CD4-positive, alpha-beta memory T cell (primary cell): ENCODE measurements at regions not wholly inside any gene's neighbourhood (a gene's known extent, or its start where the extent isn't known, plus 50 kb on each side); places are given as distances from the start of the nearest gene placed in this dataset.

Experiments used
- CTCF ChIA-PET: fragments of 350-600 bp; sonication (Branson Sonifier 250); formaldehyde crosslinking; loops from one replicate; lab custom pipeline; 2021; ENCODE audit warnings: inconsistent platforms; ENCODE audit not compliant: partially characterized antibody; lab: Charles Lee
- POLR2A ChIA-PET: fragments of 350-600 bp; sonication (Branson Sonifier 250); formaldehyde crosslinking; loops from one replicate; lab custom pipeline; 2021; ENCODE audit not compliant: partially characterized antibody; lab: Charles Lee
- DNase-seq, 5 donors: peaks; one replicate each; pipeline versions ENCODE4 v3.0.0 to v3.0.0-alpha.2; 2020 to 2022; ENCODE audit warnings: mixed read lengths in 1 of 5
- H3K27ac ChIP-seq: one replicate; pipeline ENCODE4 v1.7.0; 2013; ENCODE audit warnings: low read depth, low read length
- H3K27me3 ChIP-seq: 2 replicates; pipeline ENCODE4 v1.7.0; 2013; ENCODE audit warnings: mild to moderate bottlenecking, low read length, moderate library complexity; ENCODE audit not compliant: insufficient read depth
- H3K36me3 ChIP-seq: 2 replicates; pipeline ENCODE4 v1.7.0; 2013; ENCODE audit warnings: mild to moderate bottlenecking, low read length, moderate library complexity; ENCODE audit not compliant: insufficient read depth
- H3K4me1 ChIP-seq: 2 replicates; pipeline ENCODE4 v1.7.0; 2013; ENCODE audit warnings: mild to moderate bottlenecking, low read length, moderate library complexity; ENCODE audit not compliant: insufficient read depth
- H3K4me3 ChIP-seq, 2 donors: one replicate each; pipeline ENCODE4 v1.7.0; 2013; ENCODE audit warnings: low read length in 2 of 2, mild to moderate bottlenecking in 1 of 2
- H3K9me3 ChIP-seq, 2 donors: one replicate each; pipeline ENCODE4 v1.7.0; 2013; ENCODE audit warnings: low read length in 2 of 2, control low read depth in 1 of 2; ENCODE audit not compliant: control insufficient read depth in 1 of 2
- H3K27ac Mint-ChIP-seq, 7 donors: one replicate each; pipeline ENCODE4 v1.8.0; 2020 to 2021; ENCODE audit warnings: mixed read lengths in 7 of 7, mild to moderate bottlenecking in 6 of 7, inconsistent platforms in 3 of 7, moderate library complexity in 3 of 7
- H3K27me3 Mint-ChIP-seq, 2 donors: one replicate each; pipeline ENCODE4 v1.8.0; 2020 to 2021; ENCODE audit warnings: mixed read lengths in 2 of 2
- H3K36me3 Mint-ChIP-seq, 2 donors: one replicate each; pipeline ENCODE4 v1.8.0; 2020 to 2021; ENCODE audit warnings: mixed read lengths in 2 of 2, inconsistent platforms in 1 of 2, mild to moderate bottlenecking in 1 of 2
- H3K4me1 Mint-ChIP-seq, 4 donors: one replicate each; pipeline ENCODE4 v1.8.0; 2020 to 2021; ENCODE audit warnings: mixed read lengths in 4 of 4, mild to moderate bottlenecking in 1 of 4
- H3K4me3 Mint-ChIP-seq, 8 donors: one replicate each; pipeline ENCODE4 v1.8.0; 2020 to 2021; ENCODE audit warnings: mixed read lengths in 8 of 8, mild to moderate bottlenecking in 7 of 8, moderate library complexity in 6 of 8, inconsistent platforms in 3 of 8
- H3K9me3 Mint-ChIP-seq, 8 donors: one replicate each; pipeline ENCODE4 v1.8.0; 2020 to 2021; ENCODE audit warnings: mixed read lengths in 8 of 8, mild to moderate bottlenecking in 5 of 8, inconsistent platforms in 3 of 8, moderate library complexity in 1 of 8
- intact Hi-C: fragments of 100-400 bp; cut with micrococcal nuclease; formaldehyde crosslinking; loops from one replicate; pipeline ENCODE4 v1.15.1; 2023

DNA sequence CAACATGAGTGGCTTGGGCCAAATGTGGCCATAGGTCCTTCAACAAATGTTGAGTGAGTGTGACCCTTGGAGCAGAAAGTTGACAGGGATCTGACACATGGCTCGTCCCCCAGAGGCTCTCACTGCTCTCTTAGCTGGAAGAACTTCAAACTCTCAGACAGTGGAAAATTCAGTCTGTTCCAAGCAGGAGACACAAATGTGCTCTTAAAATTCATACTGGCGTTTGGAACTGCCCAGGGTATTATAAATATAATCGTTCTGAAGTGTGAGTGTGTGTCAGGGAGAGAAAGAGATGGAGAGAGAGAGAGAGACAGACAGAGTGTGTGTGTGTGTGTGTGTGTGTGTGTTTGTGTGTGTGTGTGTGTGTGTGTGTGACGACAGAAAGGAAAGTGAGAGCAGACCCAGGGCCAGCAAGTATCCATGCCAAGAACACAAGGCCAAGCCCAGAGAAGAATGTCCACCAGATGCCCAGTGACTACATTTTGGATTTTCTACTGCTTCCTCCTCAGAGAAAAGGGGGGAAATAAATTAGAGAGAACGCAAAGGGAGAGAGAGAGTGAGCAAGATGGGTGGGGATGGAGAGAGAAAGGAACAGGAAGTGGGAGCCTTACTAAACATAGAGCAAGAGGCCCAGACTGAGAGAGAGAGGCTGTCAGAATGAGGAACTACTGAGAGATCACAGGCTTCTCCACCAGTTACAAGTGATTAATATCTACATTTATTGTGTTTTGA lies 193.6 kb upstream of the NUDT4 start:
- Mint-ChIP-seq H3K4me1 (peaks cover 3 to 10% (median 9%) of the 10 kb centered on the region in 4 donors), H3K4me3 (peak overlapping the region in 2 of 8 donors; percentile 47 to 57), H3K36me3 (no peaks in the 10 kb centered on the region), H3K27me3 (peaks cover 2 to 4% of the 10 kb centered on the region in 2 donors), H3K9me3 (peaks cover 0 to 4% (median 0%) of the 10 kb centered on the region in 8 donors), H3K27ac (peak overlapping the region in 3 of 7 donors; percentile 26 to 84 (median 36))
- DNase-seq, result no peak
- no peak overlapping the region for H3K27ac ChIP-seq
- intact Hi-C loops, result no loop called here
- H3K4me3 ChIP-seq, result no peak overlapping the region
- ChIA-PET CTCF (no interaction called here), POLR2A (no interaction called here)
- peaks cover 9% of the 10 kb centered on the region for H3K4me1 ChIP-seq
- H3K36me3 ChIP-seq, result no peaks in the 10 kb centered on the region
- H3K9me3 ChIP-seq, result no peaks in the 10 kb centered on the region
- H3K27me3 ChIP-seq, result no peaks in the 10 kb centered on the region

DNA sequence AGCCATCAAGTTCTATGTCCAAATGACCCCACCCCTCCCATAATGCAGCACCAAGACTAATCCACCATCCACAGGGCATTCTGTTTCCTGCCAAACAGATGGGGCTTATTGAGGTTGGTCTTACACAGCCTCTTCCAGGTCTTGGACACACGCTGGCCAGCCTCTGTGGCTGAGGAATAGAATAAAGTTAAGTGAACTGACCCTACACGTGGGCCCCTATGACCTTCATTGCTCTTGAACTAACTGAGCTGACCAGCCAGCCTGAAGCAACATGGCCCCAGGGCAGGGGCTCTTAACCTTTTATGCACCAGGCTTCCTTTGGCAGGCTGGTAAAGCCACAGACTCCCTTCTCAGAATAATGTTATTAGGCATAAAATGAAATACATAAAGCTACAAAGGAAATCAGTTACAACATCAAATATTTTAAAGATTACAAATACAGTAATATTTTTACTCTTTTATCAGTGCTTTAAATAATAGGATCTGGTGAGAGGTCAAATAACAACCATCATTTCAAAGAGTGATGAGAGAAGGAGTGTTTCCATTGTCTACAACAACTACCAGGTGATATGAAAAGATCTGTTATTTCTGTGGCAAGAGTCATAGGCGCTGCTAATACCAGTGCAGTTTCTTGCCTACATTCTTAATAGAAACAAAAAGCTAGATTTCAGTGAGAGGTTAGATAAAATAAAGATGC lies 192.9 kb upstream of the NUDT4 start:
- peaks cover 0 to 4% (median 0%) of the 10 kb centered on the region in 8 donors for H3K9me3 Mint-ChIP-seq
- H3K4me1 Mint-ChIP-seq, result peaks cover 3 to 10% (median 9%) of the 10 kb centered on the region in 4 donors
- H3K27ac Mint-ChIP-seq, result no peak overlapping the region
- no peak for DNase-seq
- ChIA-PET POLR2A (no interaction called here), CTCF (interaction anchor here (0.6 kb wide), 1 partner anchor 402 kb away, joined by 3 read pairs; no protein-coding TSS in a partner anchor)
- no peaks in the 10 kb centered on the region for H3K27me3 ChIP-seq
- no peaks in the 10 kb centered on the region for H3K9me3 ChIP-seq
- intact Hi-C loops, result no loop called here
- no peaks in the 10 kb centered on the region for H3K36me3 Mint-ChIP-seq
- H3K27me3 Mint-ChIP-seq, result peaks cover 2 to 4% of the 10 kb centered on the region in 2 donors
- H3K36me3 ChIP-seq, result no peaks in the 10 kb centered on the region
- H3K27ac ChIP-seq, result no peak overlapping the region
- H3K4me1 ChIP-seq, result peaks cover 9% of the 10 kb centered on the region
- H3K4me3 ChIP-seq, result no peak overlapping the region
- H3K4me3 Mint-ChIP-seq, result no peak overlapping the region

DNA sequence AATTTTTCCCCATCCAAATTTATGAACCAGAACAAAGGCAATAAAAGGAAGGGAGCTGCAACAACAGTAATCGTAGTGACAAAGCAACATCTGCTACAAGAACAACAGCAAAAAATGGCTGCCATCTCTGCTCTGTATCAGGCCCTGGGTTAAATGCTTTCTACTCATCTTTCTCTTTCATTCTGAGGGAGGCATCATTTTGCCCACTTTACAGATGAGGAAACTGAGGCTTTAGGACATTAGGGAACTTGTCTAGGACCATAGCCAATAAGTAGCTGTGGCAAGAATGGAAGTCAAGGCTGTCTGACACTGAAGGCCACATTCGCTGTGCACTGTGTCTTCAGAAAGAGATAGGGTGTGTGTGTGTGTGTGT lies 192.4 kb upstream of the NUDT4 start:
- Mint-ChIP-seq H3K27ac (no peak overlapping the region), H3K4me1 (peaks cover 3 to 10% (median 9%) of the 10 kb centered on the region in 4 donors), H3K4me3 (no peak overlapping the region), H3K9me3 (peaks cover 0 to 4% (median 0%) of the 10 kb centered on the region in 8 donors), H3K27me3 (peaks cover 2 to 4% of the 10 kb centered on the region in 2 donors), H3K36me3 (no peaks in the 10 kb centered on the region)
- DNase-seq, result no peak
- H3K9me3 ChIP-seq, result no peaks in the 10 kb centered on the region
- no peaks in the 10 kb centered on the region for H3K27me3 ChIP-seq
- H3K4me1 ChIP-seq, result peaks cover 9% of the 10 kb centered on the region
- intact Hi-C loops, result no loop called here
- no peak overlapping the region for H3K4me3 ChIP-seq
- no peak overlapping the region for H3K27ac ChIP-seq
- ChIA-PET POLR2A (no interaction called here), CTCF (interaction anchor here (0.6 kb wide), 1 partner anchor 402 kb away, joined by 3 read pairs; no protein-coding TSS in a partner anchor)
- no peaks in the 10 kb centered on the region for H3K36me3 ChIP-seq

DNA sequence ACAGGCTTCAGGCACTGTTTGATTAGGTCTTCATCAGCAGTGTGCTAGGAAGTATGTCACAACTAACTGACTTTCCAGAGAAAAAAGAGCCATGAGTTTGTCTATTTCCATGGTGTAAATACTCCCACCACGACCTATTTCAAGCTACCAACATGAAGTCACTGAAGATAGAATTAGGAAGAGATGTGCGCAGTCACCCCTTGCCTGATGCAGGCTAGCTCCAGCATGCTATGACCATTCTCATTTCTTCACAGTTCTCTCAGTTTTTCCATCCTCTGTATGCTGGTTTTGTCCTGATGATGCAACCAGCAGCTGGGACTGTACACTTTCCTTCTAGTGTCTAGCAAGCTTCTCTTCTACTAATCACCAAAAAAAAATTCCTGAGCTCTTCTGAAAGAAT lies 191.6 kb upstream of the NUDT4 start:
- CTCF ChIA-PET, result interaction anchor here (1.1 kb wide), 1 partner anchor 194 kb away, joined by 3 read pairs; no protein-coding TSS in a partner anchor
- Mint-ChIP-seq H3K9me3 (peaks cover 0 to 4% (median 0%) of the 10 kb centered on the region in 8 donors), H3K27ac (no peak overlapping the region), H3K4me1 (peaks cover 3 to 10% (median 9%) of the 10 kb centered on the region in 4 donors), H3K27me3 (peaks cover 2 to 4% of the 10 kb centered on the region in 2 donors), H3K36me3 (no peaks in the 10 kb centered on the region), H3K4me3 (no peak overlapping the region)
- Histone ChIP-seq H3K9me3 (no peaks in the 10 kb centered on the region), H3K4me3 (no peak overlapping the region), H3K4me1 (peaks cover 9% of the 10 kb centered on the region), H3K27me3 (no peaks in the 10 kb centered on the region), H3K27ac (no peak overlapping the region), H3K36me3 (no peaks in the 10 kb centered on the region)
- DNase-seq, result no peak
- intact Hi-C loops, result no loop called here
- POLR2A ChIA-PET, result no interaction called here

DNA sequence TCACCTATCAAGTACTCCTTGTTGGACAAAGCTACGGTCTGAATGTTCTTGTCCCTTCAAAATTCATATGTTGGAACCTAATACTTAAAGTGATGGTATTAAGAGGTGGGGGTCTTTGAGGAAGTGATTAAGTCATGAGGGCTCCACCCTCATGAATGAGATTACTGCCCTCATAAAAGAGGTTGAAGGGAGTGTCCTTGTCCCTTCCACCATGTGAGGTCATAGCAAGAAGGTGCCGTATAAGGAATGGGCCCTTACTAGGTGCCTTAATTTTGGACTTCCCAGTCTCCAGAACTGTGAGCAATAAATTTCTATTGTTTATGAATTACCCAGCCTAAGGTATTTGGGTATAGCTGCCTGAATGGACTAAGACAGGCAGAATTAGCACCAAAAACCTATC lies 191.1 kb upstream of the NUDT4 start:
- Mint-ChIP-seq H3K4me1 (peaks cover 3 to 10% (median 9%) of the 10 kb centered on the region in 4 donors), H3K9me3 (peaks cover 0 to 4% (median 0%) of the 10 kb centered on the region in 8 donors), H3K4me3 (no peak overlapping the region), H3K27ac (no peak overlapping the region), H3K36me3 (no peaks in the 10 kb centered on the region), H3K27me3 (peaks cover 0 to 4% of the 10 kb centered on the region in 2 donors)
- intact Hi-C loops, result no loop called here
- Histone ChIP-seq H3K36me3 (no peaks in the 10 kb centered on the region), H3K4me1 (peaks cover 9% of the 10 kb centered on the region), H3K9me3 (no peaks in the 10 kb centered on the region), H3K4me3 (no peak overlapping the region), H3K27me3 (no peaks in the 10 kb centered on the region), H3K27ac (no peak overlapping the region)
- POLR2A ChIA-PET, result no interaction called here
- CTCF ChIA-PET, result interaction anchor here (1.1 kb wide), 1 partner anchor 194 kb away, joined by 3 read pairs; no protein-coding TSS in a partner anchor
- no peak for DNase-seq

DNA sequence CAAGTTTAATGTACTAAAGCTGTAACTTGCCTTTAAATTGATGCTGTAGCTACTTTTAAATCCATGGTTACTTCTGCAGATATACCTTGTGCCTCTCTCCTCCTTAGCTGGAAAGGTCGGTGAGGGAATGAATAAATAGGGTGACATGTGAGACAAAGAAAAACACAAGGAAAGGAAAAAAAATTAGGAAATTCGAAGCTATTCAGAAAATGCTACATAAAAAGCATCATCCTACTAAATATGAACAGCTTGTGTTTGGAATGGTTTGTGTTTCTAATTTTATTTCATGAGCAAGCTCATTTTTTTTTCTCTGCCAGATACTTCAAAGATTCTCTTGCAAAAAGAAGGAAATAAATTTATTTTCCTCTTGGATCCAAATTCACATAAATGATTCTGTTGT lies 186.3 kb upstream of the NUDT4 start:
- Histone ChIP-seq H3K4me1 (no peaks in the 10 kb centered on the region), H3K4me3 (no peak overlapping the region), H3K27ac (no peak overlapping the region), H3K9me3 (no peaks in the 10 kb centered on the region), H3K27me3 (no peaks in the 10 kb centered on the region), H3K36me3 (no peaks in the 10 kb centered on the region)
- Mint-ChIP-seq H3K4me1 (no peaks in the 10 kb centered on the region), H3K9me3 (peaks cover 0 to 16% (median 7%) of the 10 kb centered on the region in 8 donors), H3K4me3 (no peak overlapping the region), H3K27me3 (peaks cover 4 to 8% of the 10 kb centered on the region in 2 donors), H3K36me3 (no peaks in the 10 kb centered on the region), H3K27ac (no peak overlapping the region)
- DNase-seq, result no peak
- CTCF ChIA-PET, result no interaction called here
- POLR2A ChIA-PET, result no interaction called here
- intact Hi-C loops, result no loop called here

DNA sequence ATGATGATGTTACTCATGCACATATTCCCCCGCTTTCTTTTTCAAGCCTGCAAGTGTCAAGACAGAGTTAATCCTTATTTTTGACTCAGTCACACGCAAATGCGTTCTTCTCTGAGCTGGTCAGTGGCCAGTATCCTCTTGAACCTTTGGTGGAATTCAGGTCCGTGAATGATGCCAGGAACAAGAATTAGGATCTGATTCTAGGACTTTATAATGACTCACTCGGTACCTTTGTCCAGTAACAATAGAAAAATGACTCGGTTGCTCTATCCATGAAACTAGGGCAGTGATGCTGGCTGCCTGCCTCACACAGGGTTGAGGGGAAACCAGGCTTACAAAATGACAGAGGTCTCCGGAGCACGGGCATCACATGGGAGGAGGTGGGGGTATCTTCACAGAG lies 185.8 kb upstream of the NUDT4 start:
- Histone ChIP-seq H3K27me3 (no peaks in the 10 kb centered on the region), H3K36me3 (no peaks in the 10 kb centered on the region), H3K4me3 (no peak overlapping the region), H3K27ac (no peak overlapping the region), H3K9me3 (no peaks in the 10 kb centered on the region), H3K4me1 (no peaks in the 10 kb centered on the region)
- H3K27me3 Mint-ChIP-seq, result peaks cover 5 to 8% of the 10 kb centered on the region in 2 donors
- POLR2A ChIA-PET, result no interaction called here
- H3K36me3 Mint-ChIP-seq, result no peaks in the 10 kb centered on the region
- H3K27ac Mint-ChIP-seq, result no peak overlapping the region
- no peaks in the 10 kb centered on the region for H3K4me1 Mint-ChIP-seq
- intact Hi-C loops, result no loop called here
- H3K4me3 Mint-ChIP-seq, result no peak overlapping the region
- DNase-seq, result no peak
- CTCF ChIA-PET, result no interaction called here
- peaks cover 0 to 16% (median 7%) of the 10 kb centered on the region in 8 donors for H3K9me3 Mint-ChIP-seq
